ENCODE measurements at regions not wholly inside any gene's neighbourhood (a gene's known extent, or its start where the extent isn't known, plus 50 kb on each side); places are given as distances from the start of the nearest gene placed in this dataset.

- no peak overlapping the region for H3K9ac ChIP-seq (replicated peaks in 1 of 4; ENCODE audit: extremely low read depth in 1 of 4, low read depth in 3 of 4, low read length in 3 of 4)
- no peak overlapping the region for H2BK20ac ChIP-seq (ENCODE audit: low read length)
- H3K23me2 ChIP-seq (ENCODE audit: low read depth, low read length), result peaks cover 4% of the 10 kb centered on the region; the same call in 1 of the 2 replicates
- 90% methylated on average over 9 of the region's 9 CpGs; no CpG with 5 or more reads in 1 of the 2 experiments for WGBS, 2 experiments (ENCODE audit: extremely low coverage in 1 of 2, insufficient coverage in 1 of 2, insufficient read length in 1 of 2, insufficient replicate concordance in 2 of 2, low coverage in 1 of 2, low lambda C conversion rate in 2 of 2, missing lambda C conversion rate in 1 of 2)
- POLR2A ChIA-PET (ENCODE audit: partially characterized antibody), result no interaction called here
- H2AK5ac ChIP-seq (ENCODE audit: low read depth, low read length), result no peak overlapping the region
- no peak overlapping the region for H2BK15ac ChIP-seq (ENCODE audit: low read length)
- no peak overlapping the region for H4K5ac ChIP-seq (ENCODE audit: insufficient read length, low read depth, low read length)
- H3K79me2 ChIP-seq (ENCODE audit: control insufficient read depth in 1 of 2, insufficient read depth in 2 of 2, low read length in 2 of 2), result no peaks in the 10 kb centered on the region
- peaks cover 0 to 7% (median 0%) of the 10 kb centered on the region in 4 experiments; a peak in 1 of 7 replicates for H3K4me1 ChIP-seq (replicated peaks in 1 of 4; ENCODE audit: control insufficient read depth in 3 of 4, insufficient read depth in 4 of 4, low read length in 3 of 4)
- no peak for DNase-seq (ENCODE audit: low read depth in 1 of 2, low spot score in 2 of 2)
- no peak overlapping the region for H3K4me2 ChIP-seq (ENCODE audit: insufficient read depth in 1 of 2, low read depth in 2 of 2, low read length in 2 of 2)
- no peak overlapping the region; the same call in 1 of the 2 replicates for H3K18ac ChIP-seq (ENCODE audit: extremely low read depth, low read length)
- no peak overlapping the region for H3K4me3 ChIP-seq (ENCODE audit: extremely low read depth in 1 of 4, insufficient read depth in 2 of 4, low read depth in 3 of 4, low read length in 4 of 4)
- FAIRE-seq, result no peak
- no peak overlapping the region for H2BK5ac ChIP-seq (ENCODE audit: low read depth, low read length)
- TF ChIP-seq SIX5 (IDR thresholded peaks at IDR 0.05; ENCODE audit: low read depth, low read length) (no peak), CREB1 (IDR thresholded peaks at IDR 0.05) (no peak), ATF3 (IDR thresholded peaks at IDR 0.05; ENCODE audit: insufficient read depth, low read depth, low read length) (no peak), POLR2AphosphoS5 (IDR thresholded peaks at IDR 0.05; ENCODE audit: low read depth, low read length) (no peak), TBP (IDR thresholded peaks at IDR 0.05; ENCODE audit: low read depth, low read length) (no peak), ASH2L (IDR thresholded peaks at IDR 0.05; ENCODE audit: low read length) (no peak)
- H4K20me1 ChIP-seq (replicated peaks in 1 of 2; ENCODE audit: control insufficient read depth in 1 of 2, insufficient read depth in 2 of 2, low read length in 2 of 2), result no peaks in the 10 kb centered on the region
- no peak overlapping the region for H3K27ac ChIP-seq (ENCODE audit: low read depth, low read length)
- no peak overlapping the region for H3K23ac ChIP-seq (ENCODE audit: insufficient read length)
- H3K79me1 ChIP-seq (ENCODE audit: low read depth, low read length), result no peaks in the 10 kb centered on the region
- H4K8ac ChIP-seq (ENCODE audit: extremely low read depth, insufficient read depth, low read length), result no peak overlapping the region
- no peak overlapping the region for H3K4ac ChIP-seq (replicated peaks; ENCODE audit: insufficient read length, low read depth, low read length)
- H2BK120ac ChIP-seq (replicated peaks; ENCODE audit: low read depth, low read length), result no peak overlapping the region
- CTCF ChIA-PET (ENCODE audit: partially characterized antibody), result interaction anchor here (0.6 to 13.1 kb wide), 11 partner anchors 13 to 586 kb away, joined by 3 to 187 read pairs (median 3); partner anchors contain the start of gene NSG2
- peak overlapping the region; percentile 27; the same call in 1 of the 2 replicates for H2BK12ac ChIP-seq (ENCODE audit: low read depth, low read length)
- no peak overlapping the region for H4K91ac ChIP-seq (replicated peaks; ENCODE audit: insufficient read length, low read length)
- peaks cover 0 to 13% (median 7%) of the 10 kb centered on the region in 4 experiments; a peak in 5 of 7 replicates for H3K27me3 ChIP-seq (replicated peaks in 1 of 4; ENCODE audit: control insufficient read depth in 3 of 4, extremely low read depth in 1 of 4, insufficient read depth in 3 of 4, low read length in 3 of 4)
- no peak overlapping the region for H2AFZ ChIP-seq (ENCODE audit: low read length)
- H3K36me3 ChIP-seq (ENCODE audit: control insufficient read depth in 2 of 4, insufficient read depth in 4 of 4, low read length in 3 of 4), result no peaks in the 10 kb centered on the region
- no peak overlapping the region for H3K14ac ChIP-seq (ENCODE audit: insufficient read length)
- no peaks in the 10 kb centered on the region for H3K9me3 ChIP-seq (ENCODE audit: insufficient read depth in 2 of 2, low read depth in 1 of 2, low read length in 1 of 2)
- no peak overlapping the region for H3K56ac ChIP-seq (replicated peaks; ENCODE audit: insufficient read length, low read depth, low read length)
Measured at GRCh38 chr5:174314261-174314660, 268.8 kb downstream of the NSG2 start.
